ENCODE measurements at regions not wholly inside any gene's neighbourhood (a gene's known extent, or its start where the extent isn't known, plus 50 kb on each side); places are given as distances from the start of the nearest gene placed in this dataset.

DNA sequence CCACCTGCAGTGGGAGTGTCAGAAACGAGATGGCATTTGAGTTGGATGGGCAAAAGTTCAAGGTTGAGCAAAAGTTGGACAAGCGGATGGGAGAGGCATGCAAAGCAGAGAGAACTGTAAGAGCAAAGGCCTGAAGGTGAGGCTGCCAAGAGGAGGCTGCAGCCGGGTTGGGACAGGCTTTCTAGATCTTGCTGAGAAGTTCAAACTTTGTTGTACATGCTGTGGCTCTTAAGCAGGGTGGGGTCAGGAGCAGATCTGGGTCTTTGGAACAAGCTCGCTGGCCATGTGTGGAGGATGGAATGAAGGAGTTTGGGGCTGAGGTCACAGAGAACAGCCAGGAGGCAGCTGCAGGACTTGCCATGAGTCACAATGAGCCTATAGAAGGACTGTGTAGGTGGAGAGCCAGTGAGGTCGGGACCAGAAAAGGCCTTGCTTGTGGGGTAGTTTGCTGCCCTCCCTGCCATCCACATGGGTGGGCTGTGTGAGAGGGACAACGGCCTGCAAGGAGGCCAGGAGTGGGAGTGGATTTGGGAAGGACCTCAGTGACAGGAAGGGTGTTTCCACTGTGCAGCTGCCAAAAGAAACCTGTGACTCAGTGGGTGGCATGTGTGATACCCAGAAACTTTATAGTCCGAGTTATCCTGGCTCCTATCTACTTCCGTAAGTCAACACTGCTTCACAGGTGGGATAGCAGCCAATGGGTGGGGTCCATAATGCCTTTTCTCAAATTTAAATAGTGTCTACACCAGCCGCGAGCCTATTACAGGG lies 210.4 kb downstream of the MID1IP1 start:
- TF ChIP-seq, protein P1, sequence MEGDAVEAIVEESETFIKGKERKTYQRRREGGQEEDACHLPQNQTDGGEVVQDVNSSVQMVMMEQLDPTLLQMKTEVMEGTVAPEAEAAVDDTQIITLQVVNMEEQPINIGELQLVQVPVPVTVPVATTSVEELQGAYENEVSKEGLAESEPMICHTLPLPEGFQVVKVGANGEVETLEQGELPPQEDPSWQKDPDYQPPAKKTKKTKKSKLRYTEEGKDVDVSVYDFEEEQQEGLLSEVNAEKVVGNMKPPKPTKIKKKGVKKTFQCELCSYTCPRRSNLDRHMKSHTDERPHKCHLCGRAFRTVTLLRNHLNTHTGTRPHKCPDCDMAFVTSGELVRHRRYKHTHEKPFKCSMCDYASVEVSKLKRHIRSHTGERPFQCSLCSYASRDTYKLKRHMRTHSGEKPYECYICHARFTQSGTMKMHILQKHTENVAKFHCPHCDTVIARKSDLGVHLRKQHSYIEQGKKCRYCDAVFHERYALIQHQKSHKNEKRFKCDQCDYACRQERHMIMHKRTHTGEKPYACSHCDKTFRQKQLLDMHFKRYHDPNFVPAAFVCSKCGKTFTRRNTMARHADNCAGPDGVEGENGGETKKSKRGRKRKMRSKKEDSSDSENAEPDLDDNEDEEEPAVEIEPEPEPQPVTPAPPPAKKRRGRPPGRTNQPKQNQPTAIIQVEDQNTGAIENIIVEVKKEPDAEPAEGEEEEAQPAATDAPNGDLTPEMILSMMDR (IDR thresholded peaks at IDR 0.05) = no peak
- TF ChIP-seq POLR2A (IDR thresholded peaks at IDR 0.05) = no peak

Data from uterus (tissue), 2 donors.